ENCODE measurements at regions not wholly inside any gene's neighbourhood (a gene's known extent, or its start where the extent isn't known, plus 50 kb on each side); places are given as distances from the start of the nearest gene placed in this dataset.

- no peak for TF ChIP-seq CTCF (conservative IDR thresholded peaks at IDR 0.05; ENCODE audit: low read depth, low read length)
- TF ChIP-seq USF2 (IDR thresholded peaks at IDR 0.05; ENCODE audit: low read depth, low read length): no peak
- TF ChIP-seq RFX5 (IDR thresholded peaks at IDR 0.05; ENCODE audit: low read depth, low read length): no peak
- TF ChIP-seq BHLHE40 (IDR thresholded peaks at IDR 0.05; ENCODE audit: low read depth, low read length): no peak
- no peak for TF ChIP-seq POLR2A (IDR thresholded peaks at IDR 0.05; ENCODE audit: low read depth, low read length)
- TF ChIP-seq SMC3 (IDR thresholded peaks at IDR 0.05; ENCODE audit: low read depth, low read length): no peak
Measured at GRCh38 chr13:84136582-84136981, 254.3 kb upstream of the SLITRK1 start.

Measured in IMR-90 (cell line).